NT2/D1 (cell line): ENCODE measurements at regions not wholly inside any gene's neighbourhood (a gene's known extent, or its start where the extent isn't known, plus 50 kb on each side); places are given as distances from the start of the nearest gene placed in this dataset.

Source experiments
- SUZ12 ChIP-seq: IDR thresholded peaks from 2 replicates; pipeline ENCODE4 v1.6.1; 2011; ENCODE audit not compliant: insufficient read length, insufficient read depth; ENCODE audit errors: extremely low read depth
- YY1 ChIP-seq: IDR thresholded peaks from 2 replicates; pipeline ENCODE4 v1.6.1; 2011; ENCODE audit not compliant: insufficient read length, insufficient read depth
- ZNF274 ChIP-seq: IDR thresholded peaks from 2 replicates; pipeline ENCODE4 v1.6.1; 2011; ENCODE audit warnings: mild to moderate bottlenecking, low read depth, low read length

- TF ChIP-seq SUZ12 (no peak), ZNF274 (no peak), YY1 (no peak)
These were observed 169.1 kb upstream of the IQSEC1 start for GRCh38 chr3:13242364-13242737.
